ENCODE measurements at regions not wholly inside any gene's neighbourhood (a gene's known extent, or its start where the extent isn't known, plus 50 kb on each side); places are given as distances from the start of the nearest gene placed in this dataset.

DNA sequence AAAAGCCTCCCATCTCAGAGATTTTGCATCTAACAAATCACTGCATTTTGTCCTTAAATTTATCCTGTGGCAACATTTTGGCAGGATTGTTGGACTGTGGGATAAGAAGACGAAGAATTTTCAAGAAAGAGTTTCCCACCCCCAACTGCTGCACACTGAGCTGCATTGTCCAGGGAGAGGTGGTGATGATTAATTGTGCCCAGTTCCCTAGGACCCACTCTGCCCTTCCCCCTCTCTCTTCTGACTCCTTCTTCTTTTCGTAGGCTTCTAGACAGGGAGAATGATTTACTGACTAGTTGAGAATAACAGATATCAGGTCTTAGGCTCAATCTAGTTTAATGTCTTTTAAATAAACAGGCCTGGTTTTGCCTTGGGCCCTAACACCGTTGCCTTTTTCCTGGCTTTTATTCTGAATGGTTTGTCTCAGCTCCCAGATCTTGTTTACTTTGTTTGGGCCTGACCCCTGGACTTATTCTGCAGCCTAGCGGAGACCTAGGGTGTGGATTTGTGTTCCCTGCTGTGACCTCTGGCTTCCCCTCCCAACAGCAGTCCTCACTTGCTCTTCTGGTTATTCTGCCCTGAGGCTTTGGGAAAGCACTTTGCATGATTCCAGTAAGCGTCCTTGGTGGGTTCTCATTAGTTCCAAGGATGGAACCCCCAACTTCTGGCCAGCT, 233.3 kb downstream of the INSIG2 start:
- no peak for DNase-seq

DNA sequence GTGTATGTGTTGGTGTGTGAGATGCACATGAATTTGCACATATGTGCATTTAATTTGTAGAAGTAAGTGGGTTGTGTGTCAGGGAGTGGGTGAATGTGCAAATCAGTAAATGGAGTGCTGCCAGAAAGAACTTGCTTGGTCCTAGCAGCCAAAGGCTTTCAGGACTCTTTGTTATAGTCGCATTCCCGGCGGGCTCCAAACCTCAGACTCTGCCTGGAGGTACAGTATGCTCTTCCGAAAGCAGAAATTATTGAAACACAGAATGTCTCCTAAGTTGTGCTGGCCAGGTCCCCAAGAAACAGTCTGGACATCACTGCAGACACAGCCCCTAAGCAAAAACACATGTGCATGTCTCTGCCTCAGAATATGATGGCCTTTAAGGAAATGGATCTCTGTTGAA, 232.4 kb downstream of the INSIG2 start:
- peak; percentile 22 for DNase-seq

DNA sequence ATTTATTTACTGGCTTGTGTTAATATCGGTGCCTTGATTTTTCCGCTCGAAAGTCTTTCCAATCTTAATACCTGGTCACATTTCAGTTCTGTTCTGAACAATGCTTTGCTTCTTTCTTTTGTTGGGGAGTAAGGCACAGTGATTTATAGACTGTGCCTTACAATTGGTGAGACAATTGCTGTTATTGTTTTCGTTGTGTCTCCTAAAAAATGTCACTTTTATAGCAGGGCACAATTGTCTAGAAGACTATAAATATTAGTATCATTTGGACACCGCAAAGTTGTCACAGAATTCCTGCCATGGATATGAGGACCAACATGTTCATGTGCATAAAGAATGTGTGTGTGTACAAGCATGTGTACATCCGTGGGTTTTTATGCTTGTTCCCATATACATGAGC, 231.9 kb downstream of the INSIG2 start:
- DNase-seq: no peak

GRCh38 chr2:118319271-118319684, 231.0 kb downstream of the INSIG2 start:
- no peak for DNase-seq

- DNase-seq: no peak
Measured at GRCh38 chr2:118315606-118316005, 227.3 kb downstream of the INSIG2 start.

DNA sequence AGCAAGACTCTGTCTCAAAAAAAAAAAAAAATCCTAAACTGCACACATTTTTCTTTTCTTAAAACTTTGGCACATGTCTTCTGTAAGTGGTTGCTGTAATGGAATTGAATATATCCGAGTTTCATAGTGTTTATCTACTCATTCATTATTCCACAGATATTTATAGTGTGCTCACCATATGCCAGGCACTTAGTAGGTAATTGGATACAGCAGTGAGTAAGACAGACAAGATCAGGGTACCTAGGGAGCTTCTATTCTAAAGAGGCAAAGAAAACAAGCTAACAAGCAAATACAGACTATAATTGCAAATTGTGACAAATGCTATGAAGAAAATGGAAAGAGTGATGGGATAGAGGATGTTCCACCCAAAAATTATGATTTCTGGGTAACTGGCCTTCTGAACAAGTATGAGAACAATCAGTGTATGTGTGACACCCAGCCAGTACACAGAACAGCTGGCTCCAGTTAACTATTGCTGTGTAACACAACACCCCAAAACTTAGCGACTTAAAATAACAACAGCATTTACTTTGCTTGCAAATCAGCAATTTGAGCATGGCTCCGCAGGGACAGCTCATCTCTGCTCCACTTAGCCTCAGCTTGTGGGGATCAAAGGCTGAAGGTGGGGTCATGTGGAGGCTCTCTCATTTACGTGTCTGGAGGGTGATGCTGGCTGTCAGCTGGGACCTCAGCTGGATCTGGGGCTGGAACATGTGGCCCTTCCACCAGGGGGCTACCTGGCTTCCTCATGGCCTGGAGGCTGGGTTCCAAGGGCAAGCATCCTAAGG, 224.9 kb downstream of the INSIG2 start:
- DNase-seq: peak; percentile 57

- peak; percentile 69 for DNase-seq
Measured at GRCh38 chr2:118310681-118311429, 222.6 kb downstream of the INSIG2 start.

DNA sequence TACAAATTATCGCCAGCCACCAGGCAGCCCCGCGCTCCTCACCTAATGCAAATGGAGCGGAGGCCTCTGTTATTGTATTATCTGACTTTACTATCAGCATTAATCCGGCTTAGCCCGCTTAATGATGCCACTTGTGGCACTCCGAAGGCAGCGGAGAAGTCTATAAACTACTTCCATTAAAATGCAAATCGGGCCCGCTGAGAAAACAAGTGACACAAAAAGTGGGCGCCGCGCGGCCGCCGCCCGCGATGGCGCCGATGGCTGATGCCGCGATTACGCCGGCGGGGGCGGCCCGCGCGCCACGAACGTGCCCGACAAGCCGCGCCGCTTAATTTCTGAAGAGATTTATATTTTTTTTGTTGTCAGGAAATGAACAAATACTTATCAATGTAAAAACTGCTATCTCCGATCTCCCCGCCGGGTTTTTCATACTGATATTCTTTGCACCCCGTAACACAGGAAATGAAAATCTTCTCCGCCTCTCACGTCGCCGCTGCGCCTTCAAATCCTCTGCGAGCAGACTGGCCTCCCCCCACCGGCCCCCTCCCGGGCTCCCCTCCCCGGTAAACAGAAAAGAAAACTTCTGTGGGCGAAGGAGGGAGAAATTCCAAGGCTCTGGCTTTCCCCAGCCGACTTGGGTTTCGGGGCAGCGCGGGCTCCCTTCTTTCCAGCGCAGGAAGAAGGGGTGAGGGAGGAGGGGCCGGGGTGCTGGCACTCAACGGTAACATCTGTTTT, 221.8 kb downstream of the INSIG2 start:
- DNase-seq: peak; percentile 85

- no peak for DNase-seq
Measured at GRCh38 chr2:118309257-118309945, 221.1 kb downstream of the INSIG2 start.

- no peak for DNase-seq
Measured at GRCh38 chr2:118307864-118308263, 219.6 kb downstream of the INSIG2 start.

DNA sequence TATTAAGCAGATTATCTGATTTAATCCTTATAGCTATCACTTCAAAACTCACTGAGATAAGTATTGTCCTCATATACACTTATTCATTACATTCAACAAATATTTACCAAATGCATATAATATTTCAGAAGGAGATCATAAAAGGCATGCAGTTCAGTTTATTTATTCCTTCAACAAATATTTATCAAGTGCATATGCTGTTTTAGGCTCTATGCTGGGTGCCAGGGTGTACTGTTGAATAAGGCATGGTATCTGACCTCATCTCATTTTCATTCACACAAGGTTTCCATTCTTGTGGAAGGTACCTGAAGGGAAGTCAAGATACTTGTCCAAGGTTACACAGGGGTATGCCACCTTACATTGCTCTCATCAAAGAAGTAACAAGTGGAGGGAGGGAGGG, 213.0 kb downstream of the INSIG2 start:
- DNase-seq: no peak

DNA sequence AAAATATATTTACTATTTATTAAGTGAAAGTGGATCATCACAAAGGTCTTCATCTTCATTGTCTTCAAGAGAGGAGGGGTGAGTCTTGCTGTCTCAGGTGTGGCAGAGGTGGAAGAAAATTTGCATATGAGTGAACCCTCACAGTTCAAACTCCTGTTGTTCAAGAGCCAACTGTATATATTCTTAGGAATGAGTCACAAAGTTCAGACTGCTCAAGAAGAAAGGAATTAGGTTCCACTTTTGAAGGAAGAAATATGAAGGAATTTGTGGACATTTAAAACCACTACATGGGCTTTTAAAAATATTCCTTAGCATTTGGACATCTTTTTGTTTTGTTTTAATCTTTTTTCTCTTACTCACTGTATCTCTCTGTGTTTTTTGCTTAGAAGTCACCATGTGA, 212.6 kb downstream of the INSIG2 start:
- DNase-seq: no peak

DNA sequence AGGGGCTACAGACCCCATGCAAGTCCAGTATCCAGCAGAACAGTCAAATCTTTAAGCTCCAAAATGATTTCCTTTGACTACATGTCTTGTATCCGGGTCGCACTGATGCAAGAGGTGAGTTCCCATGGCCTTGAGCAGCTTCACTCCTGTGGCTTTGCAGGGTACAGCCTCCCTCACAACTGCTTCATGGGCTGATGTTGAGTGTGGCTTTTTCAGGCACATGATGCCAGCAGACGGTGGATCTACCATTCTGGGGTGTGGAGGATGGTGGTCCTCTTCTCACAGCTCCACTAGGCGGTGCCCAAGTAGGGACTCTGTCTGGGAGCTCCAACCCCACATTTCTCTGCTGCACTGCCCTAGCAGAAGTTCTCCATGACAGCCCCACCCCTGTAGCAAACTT, 208.4 kb downstream of the INSIG2 start:
- DNase-seq: no peak

- DNase-seq: no peak
Measured at GRCh38 chr2:118295592-118296390, 207.5 kb downstream of the INSIG2 start.

DNA sequence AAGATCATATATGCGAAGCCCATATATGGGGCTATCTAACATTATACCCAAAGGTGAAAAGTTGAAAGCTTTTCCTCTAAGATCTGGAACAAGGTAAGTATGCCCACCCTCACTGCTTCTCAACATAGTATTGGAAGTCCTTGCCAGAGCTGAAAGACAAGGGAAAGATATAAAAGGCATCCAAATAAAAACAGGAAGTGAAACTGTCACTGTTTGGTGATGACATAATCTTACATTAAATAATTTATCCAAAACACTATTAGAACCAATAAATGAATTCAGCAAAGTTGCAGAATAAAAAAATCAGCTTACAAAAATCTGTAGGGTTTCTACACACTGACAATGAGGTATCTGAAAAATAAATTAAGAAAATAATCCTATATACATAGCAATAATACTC, 205.8 kb downstream of the INSIG2 start:
- DNase-seq: no peak

GRCh38 chr2:118292991-118293390, 204.7 kb downstream of the INSIG2 start:
- peak; percentile 14 for DNase-seq

DNA sequence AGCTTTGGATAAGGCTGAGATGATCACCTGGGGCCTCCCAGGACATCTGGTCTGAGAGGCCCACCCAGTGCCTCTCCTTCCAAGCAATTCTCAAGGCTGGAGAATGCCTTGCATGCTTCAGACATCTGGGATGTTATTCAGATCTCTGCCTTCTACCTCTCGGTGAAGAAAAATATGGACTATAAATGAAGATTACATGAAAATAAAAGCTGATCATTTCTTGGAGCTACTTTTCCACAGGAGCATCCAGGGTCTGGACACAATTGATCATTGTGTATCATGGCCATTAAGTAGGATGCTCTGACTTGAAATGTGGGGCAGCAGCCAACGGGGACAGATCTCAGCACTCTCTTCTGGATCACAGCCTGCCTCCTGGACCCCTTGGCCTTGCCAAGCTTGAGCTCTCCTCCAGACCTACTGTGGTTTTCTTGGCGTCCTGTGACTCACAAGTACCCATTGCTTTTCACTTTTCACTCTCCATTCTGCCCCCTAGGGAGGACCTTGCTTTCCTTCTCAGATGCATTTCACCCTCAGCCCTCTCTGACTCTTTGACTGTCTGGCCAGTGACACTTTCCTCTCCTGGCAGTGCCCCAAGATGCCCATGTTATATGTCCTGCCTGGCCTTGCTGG, 203.1 kb downstream of the INSIG2 start:
- DNase-seq: no peak

DNA sequence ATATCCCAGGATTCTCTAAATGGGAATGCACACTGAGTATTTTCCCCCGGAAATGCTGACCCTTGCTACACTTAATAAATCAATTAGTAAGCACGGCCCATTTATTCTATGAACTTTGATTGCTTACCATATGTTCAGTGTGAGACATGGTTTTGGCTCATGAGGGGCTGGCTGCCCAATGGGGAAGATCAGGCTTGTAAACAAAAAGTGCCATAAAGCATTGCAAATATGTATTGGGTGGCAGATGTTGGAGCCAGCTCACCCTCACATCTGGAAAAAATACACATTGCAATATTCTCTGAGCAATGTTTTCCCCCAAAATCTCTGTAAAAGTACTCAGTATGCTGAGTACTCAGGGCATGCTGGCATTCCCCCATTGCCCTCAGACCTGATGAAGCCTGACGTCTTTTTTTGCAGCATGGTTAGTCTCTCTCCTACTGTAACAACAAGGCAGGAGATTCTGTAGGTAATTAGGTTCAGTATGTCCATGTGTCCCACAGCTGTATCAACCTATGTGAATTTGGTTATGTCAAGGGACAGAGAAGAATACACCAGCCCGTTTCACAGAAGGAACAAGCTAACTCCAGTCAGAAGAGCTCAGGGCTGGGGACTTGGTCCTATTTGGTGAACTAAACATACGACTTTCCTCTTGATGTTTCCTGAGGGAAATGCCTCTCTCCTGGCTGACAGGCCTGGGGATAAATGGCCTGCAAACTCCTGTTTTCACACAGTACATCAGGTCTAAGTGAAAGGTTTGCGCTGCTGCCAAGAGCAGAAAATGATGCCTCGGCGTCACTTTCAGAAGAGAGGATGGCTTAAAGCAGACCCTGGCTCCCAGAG, 202.4 kb downstream of the INSIG2 start:
- DNase-seq: peak; percentile 20

GRCh38 chr2:118279005-118279404, 190.7 kb downstream of the INSIG2 start:
- DNase-seq: no peak

DNA sequence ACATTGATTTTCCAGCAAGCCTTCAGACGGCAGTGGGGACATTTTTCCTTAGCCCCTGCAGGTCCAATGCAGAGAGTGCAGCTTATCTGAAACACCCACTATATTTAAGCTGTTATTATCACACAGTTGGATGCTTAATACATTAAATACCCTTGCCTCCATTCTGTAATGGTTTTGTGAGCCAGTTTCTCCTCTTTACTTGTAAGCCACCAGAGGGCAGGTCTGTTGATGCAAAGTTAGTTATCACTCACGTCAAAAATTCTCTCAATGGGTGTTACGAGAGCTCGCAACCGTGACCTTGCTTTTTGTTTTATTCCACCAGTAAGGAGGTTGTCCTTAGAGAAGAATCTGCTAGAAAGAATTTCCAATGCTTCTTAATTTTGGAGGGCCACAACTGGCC, 189.8 kb downstream of the INSIG2 start:
- no peak for DNase-seq
